MCF 10A (cell line): ENCODE measurements at regions not wholly inside any gene's neighbourhood (a gene's known extent, or its start where the extent isn't known, plus 50 kb on each side); places are given as distances from the start of the nearest gene placed in this dataset.

Experiments
- BruUV-seq: library from RNA; stranded (reverse); fragments of 400-500 nt; replicated peaks from 2 replicates; lab custom pipeline; 2021; lab: Mats Ljungman, UMichigan
- CTCF ChIA-PET: fragments of 300-600 bp; sonication (Branson Sonifier 250); formaldehyde crosslinking; extraction: SDS; loops from one replicate; lab custom pipeline; 2021; ENCODE audit warnings: antibody characterized with exemption, inconsistent platforms; lab: Yijun Ruan, JAX
- POLR2A ChIA-PET: fragments of 300-600, 350-650 bp; sonication (Branson Sonifier 250); formaldehyde crosslinking; extraction: SDS; loops from one replicate; lab custom pipeline; 2020; ENCODE audit warnings: antibody characterized with exemption, inconsistent platforms; lab: Yijun Ruan, JAX
- DNase-seq: peaks from one replicate; pipeline ENCODE4 v3.0.0-alpha.2; 2018; ENCODE audit not compliant: unreplicated experiment
- H3K27ac Mint-ChIP-seq: one replicate; pipeline ENCODE4 v1.8.0; 2022; ENCODE audit warnings: mild to moderate bottlenecking, low read depth, mixed read lengths; ENCODE audit not compliant: unreplicated experiment
- H3K27me3 Mint-ChIP-seq: one replicate; pipeline ENCODE4 v1.8.0; 2022; ENCODE audit warnings: mixed read lengths; ENCODE audit not compliant: insufficient read depth, unreplicated experiment
- H3K36me3 Mint-ChIP-seq: one replicate; pipeline ENCODE4 v1.8.0; 2022; ENCODE audit warnings: mild to moderate bottlenecking, moderate library complexity, mixed read lengths; ENCODE audit not compliant: insufficient read depth, unreplicated experiment
- H3K4me1 Mint-ChIP-seq: one replicate; pipeline ENCODE4 v1.8.0; 2022; ENCODE audit warnings: mixed read lengths; ENCODE audit not compliant: insufficient read depth, unreplicated experiment
- H3K4me3 Mint-ChIP-seq: one replicate; pipeline ENCODE4 v1.8.0; 2022; ENCODE audit warnings: mild to moderate bottlenecking, moderate library complexity, mixed read lengths; ENCODE audit not compliant: unreplicated experiment
- H3K9me3 Mint-ChIP-seq: one replicate; pipeline ENCODE4 v1.8.0; 2022; ENCODE audit warnings: mixed read lengths; ENCODE audit not compliant: unreplicated experiment
- CTCF ChIP-seq: fragments of 200-600 bp; IDR thresholded peaks from one replicate; pipeline ENCODE4 v1.8.0; 2022; ENCODE audit warnings: antibody characterized with exemption, mild to moderate bottlenecking; ENCODE audit not compliant: unreplicated experiment
- intact Hi-C: fragments of 100-400 bp; cut with micrococcal nuclease; formaldehyde crosslinking; loops from 2 replicates; pipeline ENCODE4 v1.14.1; 2022

GRCh38 chr1:73824065-73824464, 373.9 kb downstream of the LRRIQ3 start:
- H3K27me3 Mint-ChIP-seq = no peaks in the 10 kb centered on the region

GRCh38 chr1:73821520-73821919, 376.5 kb downstream of the LRRIQ3 start:
- ChIA-PET CTCF (no interaction called here), POLR2A (no interaction called here)
- intact Hi-C loops = no loop called here
- no peak for TF ChIP-seq CTCF
- no peak overlapping the region for H3K4me3 Mint-ChIP-seq
- no TSS peak for BruUV-seq
- H3K9me3 Mint-ChIP-seq = no peaks in the 10 kb centered on the region
- no peak for DNase-seq
- no peaks in the 10 kb centered on the region for H3K36me3 Mint-ChIP-seq
- H3K4me1 Mint-ChIP-seq = no peaks in the 10 kb centered on the region
- no peak overlapping the region for H3K27ac Mint-ChIP-seq
- no peaks in the 10 kb centered on the region for H3K27me3 Mint-ChIP-seq

More at GRCh38 chr1:73824065-73824464, 373.9 kb downstream of the LRRIQ3 start:
- intact Hi-C loops = no loop called here
- H3K27ac Mint-ChIP-seq = no peak overlapping the region
- no peak for DNase-seq
- CTCF ChIA-PET = interaction anchor here (0.9 kb wide), 1 partner anchor 9 kb away, joined by 3 read pairs; no protein-coding TSS in a partner anchor
- POLR2A ChIA-PET = no interaction called here
- TF ChIP-seq CTCF = no peak
- H3K4me1 Mint-ChIP-seq = no peaks in the 10 kb centered on the region
- no peaks in the 10 kb centered on the region for H3K36me3 Mint-ChIP-seq
- BruUV-seq = no TSS peak
- no peak overlapping the region for H3K4me3 Mint-ChIP-seq
- H3K9me3 Mint-ChIP-seq = no peaks in the 10 kb centered on the region

GRCh38 chr1:73820843-73821242, 377.1 kb downstream of the LRRIQ3 start:
- no peaks in the 10 kb centered on the region for H3K9me3 Mint-ChIP-seq
- ChIA-PET POLR2A (no interaction called here), CTCF (no interaction called here)
- BruUV-seq = no TSS peak
- DNase-seq = no peak
- no peaks in the 10 kb centered on the region for H3K27me3 Mint-ChIP-seq
- no peak overlapping the region for H3K4me3 Mint-ChIP-seq
- no peak for TF ChIP-seq CTCF
- no peaks in the 10 kb centered on the region for H3K36me3 Mint-ChIP-seq
- intact Hi-C loops = no loop called here
- no peak overlapping the region for H3K27ac Mint-ChIP-seq
- no peaks in the 10 kb centered on the region for H3K4me1 Mint-ChIP-seq

- CTCF ChIA-PET = no interaction called here
- H3K4me3 Mint-ChIP-seq = no peak overlapping the region
- no peaks in the 10 kb centered on the region for H3K36me3 Mint-ChIP-seq
- DNase-seq = peak; percentile 2
- intact Hi-C loops = no loop called here
- H3K9me3 Mint-ChIP-seq = no peaks in the 10 kb centered on the region
- BruUV-seq = no TSS peak
- H3K27ac Mint-ChIP-seq = no peak overlapping the region
- no peak for TF ChIP-seq CTCF
- POLR2A ChIA-PET = interaction anchor here (0.7 kb wide), 1 partner anchor 13 kb away, joined by 3 read pairs; no protein-coding TSS in a partner anchor
- no peaks in the 10 kb centered on the region for H3K4me1 Mint-ChIP-seq
- no peaks in the 10 kb centered on the region for H3K27me3 Mint-ChIP-seq
Observed at GRCh38 chr1:73813716-73814115, 384.3 kb downstream of the LRRIQ3 start.
